NCI-H1930 (cell line): ENCODE measurements at regions not wholly inside any gene's neighbourhood (a gene's known extent, or its start where the extent isn't known, plus 50 kb on each side); places are given as distances from the start of the nearest gene placed in this dataset.

Experiments used
- DNase-seq, 2 experiments: peaks; one replicate each; lab custom pipeline; 2025; lab: John Stamatoyannopoulos, UW

DNA sequence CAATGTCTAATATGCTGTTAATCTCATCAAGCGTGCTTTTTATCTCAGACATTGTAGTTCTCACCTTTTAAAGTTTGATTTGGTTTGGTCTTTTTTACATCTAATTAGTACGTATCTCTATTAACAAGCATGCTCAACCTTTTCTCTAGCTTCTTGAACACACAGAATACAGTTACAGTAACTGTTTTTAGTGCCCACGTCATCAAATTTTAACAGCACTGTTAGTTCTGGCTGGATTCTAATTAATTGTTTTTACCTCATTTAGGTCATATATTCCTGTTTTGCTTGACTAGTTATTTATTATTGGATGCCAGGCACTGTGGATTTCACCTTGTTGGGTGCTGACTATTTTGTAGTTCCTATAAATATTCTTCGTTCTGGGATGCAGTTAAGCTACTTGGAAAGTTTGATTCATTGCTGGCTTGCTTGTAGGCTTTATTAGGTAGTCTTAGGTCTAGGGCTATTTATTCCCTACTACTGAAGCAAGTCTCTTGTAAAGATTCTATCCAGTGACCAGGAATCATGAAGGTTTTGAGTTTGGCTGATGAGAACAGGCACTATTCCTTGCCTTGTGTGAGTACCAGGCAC lies 263.0 kb downstream of the ETAA1 start:
- DNase-seq, result no peak

DNA sequence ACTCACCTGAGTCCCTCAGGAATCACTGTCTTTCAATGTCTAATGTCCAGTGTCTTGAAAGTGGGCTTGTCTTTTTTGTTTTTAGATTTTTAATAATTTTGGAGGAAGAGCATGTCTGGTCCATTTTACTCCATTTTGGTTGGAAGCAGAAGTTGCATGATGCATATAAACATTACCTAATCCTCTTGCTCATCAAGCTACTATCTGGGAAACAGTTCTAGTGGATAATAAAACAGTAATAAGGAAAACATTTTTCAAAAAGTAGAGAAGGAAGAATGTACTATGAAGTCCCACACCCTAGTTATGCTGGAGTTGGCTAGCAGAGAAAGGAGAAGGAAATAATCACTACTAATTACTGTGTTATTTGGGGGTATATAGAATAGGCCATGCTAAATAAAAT lies 263.7 kb downstream of the ETAA1 start:
- no peak for DNase-seq

GRCh38 chr2:67662222-67662621 lies 265.1 kb downstream of the ETAA1 start:
- DNase-seq, result no peak

DNA sequence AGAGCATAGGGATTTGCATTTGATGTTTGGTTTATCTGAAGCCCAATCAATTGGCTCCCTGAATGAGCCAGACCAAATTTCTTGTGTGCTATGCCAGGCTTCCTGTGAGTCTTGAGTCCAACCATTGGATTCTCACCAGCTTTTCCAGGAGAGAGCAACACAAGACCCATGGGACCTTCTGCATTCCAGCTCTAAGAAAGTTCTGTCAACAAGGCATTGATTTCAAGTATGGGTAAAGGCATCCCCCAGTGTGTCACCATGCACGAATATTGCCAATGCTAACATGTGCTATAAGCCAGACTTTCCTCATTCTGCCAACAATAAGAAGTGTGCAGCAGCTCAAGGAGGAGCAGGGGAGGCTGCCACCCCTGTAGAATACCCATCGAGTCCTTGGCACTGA lies 266.6 kb downstream of the ETAA1 start:
- no peak for DNase-seq

DNA sequence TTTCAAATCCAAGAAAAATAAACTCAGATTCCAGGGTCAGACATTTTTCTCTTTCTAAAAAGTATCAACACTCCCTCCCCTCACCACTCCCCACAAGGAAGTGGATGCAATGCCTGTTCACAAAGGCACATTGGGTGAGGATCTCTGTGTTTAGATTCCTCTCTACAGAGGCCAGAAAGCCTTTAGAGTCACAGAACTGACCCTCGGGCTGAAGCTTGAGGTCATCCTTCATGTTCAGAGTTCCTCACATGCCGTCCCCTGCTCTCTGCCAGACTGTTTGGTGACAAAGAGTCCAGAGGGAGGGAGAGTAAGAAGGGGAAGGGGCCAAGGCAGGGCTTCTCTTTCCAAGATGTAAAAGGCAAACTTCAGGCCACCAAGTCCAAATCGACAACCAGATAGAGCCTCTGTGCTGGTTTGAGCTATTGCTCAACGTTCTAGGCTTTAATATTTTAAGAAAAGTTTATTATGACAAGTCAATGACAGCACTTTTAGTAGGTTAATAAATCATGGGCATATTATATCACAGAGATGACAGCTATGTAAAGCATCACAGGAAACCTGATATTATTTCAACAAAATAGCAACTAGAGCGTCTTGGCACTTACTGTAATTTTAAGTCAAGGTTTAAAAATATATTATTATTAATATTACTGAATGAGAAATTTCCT lies 269.4 kb downstream of the ETAA1 start:
- DNase-seq, result no peak

DNA sequence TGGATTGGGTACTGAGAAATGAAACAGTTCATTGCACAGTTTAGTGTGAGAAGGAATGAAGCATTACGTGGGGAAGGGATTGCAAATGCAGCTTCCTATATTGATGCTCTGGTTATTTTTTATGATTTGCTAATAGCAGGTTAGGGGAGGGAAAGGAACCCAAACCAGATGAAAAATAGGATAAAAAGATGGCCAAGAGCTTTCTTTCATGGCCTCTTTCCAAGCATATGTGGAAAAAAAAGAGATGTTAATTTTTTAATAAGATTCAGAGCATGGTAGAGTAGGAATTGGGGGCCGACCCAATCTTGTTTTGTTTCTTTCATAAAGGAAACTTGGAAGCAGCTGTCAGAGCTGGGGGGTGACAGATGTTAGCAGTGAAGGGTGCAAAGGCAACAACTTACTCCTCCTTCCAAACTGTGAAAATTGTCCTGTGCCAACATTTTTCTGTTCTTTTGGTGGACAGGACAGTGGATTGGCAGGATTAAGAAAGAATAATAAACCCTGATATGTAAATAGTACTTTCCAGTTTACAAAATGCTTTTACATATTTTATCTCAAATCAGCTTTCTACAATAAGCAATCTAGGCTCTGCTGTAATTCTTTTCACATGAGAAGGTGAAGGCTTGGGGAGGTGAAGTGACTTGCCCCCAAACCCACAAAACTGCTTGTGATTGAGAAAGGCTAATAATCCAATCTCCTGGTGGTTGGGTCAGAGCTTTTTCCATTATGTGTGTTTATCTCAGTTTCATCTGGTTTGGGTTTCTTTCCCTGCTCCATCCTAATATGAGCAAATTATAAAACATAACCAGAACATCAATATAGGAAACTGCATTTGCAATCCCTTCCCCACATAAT lies 270.1 kb downstream of the ETAA1 start:
- no peak for DNase-seq

- no peak for DNase-seq
These were observed 271.4 kb downstream of the ETAA1 start for GRCh38 chr2:67668538-67668937.

DNA sequence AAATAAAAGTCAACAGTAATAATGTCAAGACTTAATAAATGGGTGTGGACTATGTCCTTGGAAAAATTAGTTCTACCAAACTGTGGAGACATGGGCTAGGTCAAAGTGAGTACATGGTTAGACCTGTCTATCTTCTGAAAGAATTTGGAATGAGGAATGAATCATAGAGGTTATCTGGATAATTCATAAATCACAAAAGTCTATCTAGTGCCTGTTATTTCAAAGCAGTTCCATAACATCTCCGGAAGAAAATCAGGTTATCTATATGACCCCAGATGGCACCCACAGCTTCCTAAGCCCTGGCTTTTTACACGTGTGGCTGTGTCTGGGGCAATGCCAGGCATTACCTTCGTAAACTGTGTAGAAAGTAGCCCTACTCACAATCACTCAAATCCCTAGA lies 272.0 kb downstream of the ETAA1 start:
- DNase-seq, result no peak

DNA sequence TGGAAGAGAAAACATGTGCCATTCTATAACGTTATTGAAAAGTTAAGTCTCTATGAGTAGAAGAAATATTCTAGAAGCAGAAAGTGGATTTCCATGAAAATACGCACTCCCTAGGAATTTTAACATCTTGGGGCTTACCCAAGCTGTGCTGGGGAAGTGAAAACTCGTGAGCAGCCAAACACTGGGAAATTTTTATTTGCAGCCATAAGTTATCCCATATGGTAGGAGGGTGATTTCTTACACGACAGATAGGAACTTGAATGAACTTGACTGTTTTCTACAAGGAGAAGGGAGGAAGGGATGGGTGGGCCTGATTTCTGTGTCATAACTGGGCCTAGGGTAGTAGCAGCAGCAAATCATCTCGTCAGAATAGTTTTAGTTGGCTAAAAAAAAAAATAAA lies 272.6 kb downstream of the ETAA1 start:
- no peak for DNase-seq

- no peak for DNase-seq
These were observed 273.6 kb downstream of the ETAA1 start for GRCh38 chr2:67670747-67671183.

DNA sequence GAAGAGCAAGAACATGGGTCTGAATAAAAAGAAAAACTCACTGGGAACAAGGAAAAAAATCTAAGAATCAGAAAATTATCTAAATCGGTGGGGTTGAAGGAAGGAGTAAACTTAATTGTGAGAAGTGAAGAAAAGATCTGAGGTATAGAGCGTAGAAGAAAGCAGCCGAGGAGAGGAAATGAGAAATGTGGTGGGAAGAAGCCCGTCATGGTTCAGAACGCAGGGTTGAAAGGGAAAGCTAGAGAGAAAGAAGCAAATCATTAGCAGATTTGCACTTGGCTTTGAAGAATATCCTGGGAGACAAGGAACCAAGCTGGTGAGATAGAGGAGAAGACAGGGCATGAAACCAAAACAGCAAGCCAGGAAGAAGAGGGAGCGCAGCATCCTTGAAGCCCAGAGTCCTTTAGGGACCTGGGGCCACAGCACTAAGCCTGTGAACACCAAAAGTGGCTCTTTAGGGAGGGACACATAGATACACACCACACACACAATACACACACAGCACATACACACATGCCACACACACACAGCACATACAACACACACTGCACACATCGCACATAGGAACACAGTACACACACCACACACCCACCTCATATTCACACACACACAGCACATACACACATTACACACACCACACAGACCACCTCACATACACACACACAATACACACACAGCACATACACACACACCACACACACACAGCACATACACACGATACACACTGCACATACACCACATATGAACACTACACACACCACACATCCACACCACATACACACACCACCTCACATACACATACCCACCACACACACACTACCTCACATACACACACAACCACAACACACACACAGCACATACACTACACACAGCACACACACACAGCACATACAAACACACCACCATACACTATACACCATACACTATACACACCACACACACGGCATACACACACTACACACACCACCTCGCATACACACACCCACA lies 274.6 kb downstream of the ETAA1 start:
- no peak for DNase-seq

GRCh38 chr2:67674668-67675067 lies 277.5 kb downstream of the ETAA1 start:
- no peak for DNase-seq

- no peak for DNase-seq
These were observed 287.9 kb downstream of the ETAA1 start for GRCh38 chr2:67684991-67685390.

DNA sequence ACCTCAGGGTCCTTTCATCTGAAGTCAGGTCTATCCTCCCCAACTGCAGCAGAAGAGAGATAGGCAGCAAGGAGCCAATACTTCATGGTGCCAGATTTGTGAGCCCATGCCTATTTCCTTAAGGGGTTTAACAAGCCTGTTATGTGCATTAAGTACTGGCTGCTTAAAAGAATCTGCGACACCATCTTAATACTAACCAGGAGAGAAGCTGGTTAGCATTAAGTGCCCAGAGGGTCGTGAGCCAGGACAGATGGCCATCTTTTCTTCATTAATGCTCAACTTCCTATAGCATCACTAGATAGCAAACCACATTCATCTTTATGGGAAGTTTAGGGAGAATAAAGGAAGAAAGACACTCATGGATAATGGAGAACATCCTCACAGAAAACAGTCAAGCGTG lies 289.1 kb downstream of the ETAA1 start:
- DNase-seq, result no peak

DNA sequence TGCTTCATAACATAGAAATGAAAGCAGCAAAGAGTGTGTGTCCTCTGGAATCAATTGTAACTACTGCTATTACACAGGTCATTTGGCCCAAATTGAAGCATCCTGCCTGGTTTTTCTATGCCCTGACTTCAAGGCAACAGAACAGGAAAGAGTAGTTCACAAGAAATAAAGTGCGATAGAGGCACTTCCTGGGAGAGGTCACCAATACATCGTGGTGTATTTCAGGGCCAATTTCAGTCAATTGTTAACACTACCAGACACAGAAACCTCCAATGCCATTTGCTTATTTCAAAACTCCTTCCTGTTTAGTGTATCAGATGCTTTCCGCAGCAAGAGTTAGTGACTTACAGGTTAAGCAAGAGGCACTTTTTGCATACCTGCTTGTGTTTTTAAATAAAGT lies 292.1 kb downstream of the ETAA1 start:
- DNase-seq, result no peak

- DNase-seq, result no peak
These were observed 292.5 kb downstream of the ETAA1 start for GRCh38 chr2:67689651-67690050.

DNA sequence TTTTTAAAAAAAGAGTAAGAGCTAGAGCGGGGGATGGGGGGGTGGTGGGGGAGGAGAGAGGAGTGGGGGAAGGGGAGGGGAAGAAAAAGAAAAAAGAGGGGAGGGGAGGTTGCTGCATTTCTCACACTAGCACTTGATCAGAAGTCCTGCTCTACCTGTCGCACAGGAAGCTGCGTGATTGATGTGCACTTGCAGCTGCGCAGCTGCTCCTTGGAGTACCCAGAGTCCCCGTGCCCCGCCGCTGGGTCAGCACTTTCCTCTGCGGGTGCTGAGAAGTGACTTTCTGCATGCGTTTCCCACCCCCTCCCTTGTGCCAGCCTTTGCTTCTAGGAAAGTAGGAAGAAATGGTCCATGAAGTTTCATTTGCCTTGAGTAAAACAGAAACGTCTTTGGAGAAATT lies 297.3 kb downstream of the ETAA1 start:
- DNase-seq, result no peak

DNA sequence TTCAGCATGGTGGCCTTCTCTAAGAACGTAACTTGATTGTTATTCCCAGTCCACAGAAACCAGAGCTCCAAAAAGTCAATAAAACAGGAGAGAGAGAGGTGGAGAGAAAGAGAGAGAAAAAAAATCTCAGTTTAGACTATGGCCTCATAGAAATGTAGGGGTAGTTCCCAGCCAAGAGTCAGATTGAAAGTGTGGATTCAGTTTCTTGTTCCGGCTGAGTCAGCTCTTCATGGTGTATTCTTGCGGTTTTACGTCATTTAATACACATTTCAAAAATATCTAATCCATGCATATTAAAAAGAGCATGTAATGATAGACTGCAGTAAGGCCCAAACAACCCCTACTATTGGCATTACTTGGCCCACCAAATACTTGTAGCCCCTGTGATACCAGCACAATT lies 303.9 kb downstream of the ETAA1 start:
- no peak for DNase-seq

GRCh38 chr2:67702284-67702683 lies 305.2 kb downstream of the ETAA1 start:
- no peak for DNase-seq

GRCh38 chr2:67702937-67703336 lies 305.8 kb downstream of the ETAA1 start:
- DNase-seq, result peak in 1 of 2 experiments; percentile 23

DNA sequence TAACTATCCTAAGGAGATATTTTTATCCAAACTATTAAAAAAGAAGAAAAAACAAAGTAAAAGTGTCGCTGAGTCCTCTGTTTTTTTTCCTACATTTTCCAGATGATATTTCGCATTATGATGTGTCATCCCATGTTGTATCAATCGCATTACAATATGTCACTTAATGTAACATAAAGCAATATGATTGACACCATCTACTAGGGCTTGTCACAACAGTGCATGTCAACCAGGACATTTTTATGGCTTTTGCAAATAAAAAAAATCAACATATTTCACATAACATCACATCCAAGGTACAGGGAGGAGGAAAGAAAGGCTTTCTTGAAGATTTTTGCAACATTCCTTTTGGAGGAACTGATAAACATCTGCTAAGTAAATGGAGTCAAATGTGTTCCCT lies 308.9 kb downstream of the ETAA1 start:
- no peak for DNase-seq

GRCh38 chr2:67707896-67708295 lies 310.8 kb downstream of the ETAA1 start:
- DNase-seq, result no peak
